Activated CD8-positive, alpha-beta memory T cell treated with anti-CD3 and anti-CD28 coated beads for 36 hours (primary cell): ENCODE measurements at regions not wholly inside any gene's neighbourhood (a gene's known extent, or its start where the extent isn't known, plus 50 kb on each side); places are given as distances from the start of the nearest gene placed in this dataset.
"Not testable (repeated sequence)": the region's sequence is repeated elsewhere in the genome, so short reads cannot be mapped to it uniquely, and the experiment has no call there.

ENCODE experiments used
- CTCF ChIA-PET: fragments of 350-600 bp; sonication (Branson Sonifier 250); formaldehyde crosslinking; loops from one replicate; lab custom pipeline; 2021; ENCODE audit warnings: antibody characterized with exemption; lab: Charles Lee
- POLR2A ChIA-PET: fragments of 350-600 bp; sonication (Branson Sonifier 250); formaldehyde crosslinking; loops from one replicate; lab custom pipeline; 2021; ENCODE audit warnings: antibody characterized with exemption; lab: Charles Lee

DNA sequence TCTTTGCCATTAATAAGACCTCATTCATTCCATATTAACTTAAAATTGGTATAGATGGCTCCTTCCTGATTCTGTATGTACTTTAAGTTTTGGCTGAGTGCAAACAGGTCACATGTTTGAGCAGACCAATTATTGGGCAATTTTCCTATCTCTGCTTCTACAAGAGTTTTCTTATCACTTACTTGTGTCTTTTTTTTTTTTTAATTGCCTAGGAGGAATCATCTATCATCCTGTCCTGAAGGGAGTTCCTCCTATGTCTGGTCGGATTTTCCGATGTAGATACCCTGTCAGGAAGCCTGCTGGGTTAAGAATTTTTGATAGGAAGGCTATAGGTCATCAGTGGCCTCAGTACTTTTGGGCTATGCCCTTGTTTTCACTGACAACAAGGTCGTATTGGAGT lies 268.0 kb downstream of the RPS4Y2 start:
- ChIA-PET CTCF (no interaction called here), POLR2A (no interaction called here)

DNA sequence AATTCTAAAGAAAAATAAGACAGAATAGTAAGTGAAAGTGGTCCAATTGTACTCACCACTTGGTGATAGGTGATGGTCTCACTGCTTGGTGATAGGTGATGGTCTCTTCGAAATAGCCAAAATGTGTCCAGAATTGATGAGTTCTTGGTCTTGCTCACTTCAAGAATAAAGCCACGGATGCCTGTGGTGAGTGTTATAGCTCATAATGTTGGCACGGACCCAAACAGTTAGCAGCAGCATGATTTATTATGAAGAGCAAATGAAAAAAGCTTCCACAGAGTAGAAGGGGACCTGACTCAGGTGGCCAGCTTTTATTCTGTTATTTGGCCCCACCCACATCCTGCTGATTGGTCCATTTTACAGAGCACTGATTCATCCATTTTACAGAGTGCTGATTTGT lies 272.6 kb downstream of the RPS4Y2 start:
- CTCF ChIA-PET = no interaction called here
- POLR2A ChIA-PET = no interaction called here

DNA sequence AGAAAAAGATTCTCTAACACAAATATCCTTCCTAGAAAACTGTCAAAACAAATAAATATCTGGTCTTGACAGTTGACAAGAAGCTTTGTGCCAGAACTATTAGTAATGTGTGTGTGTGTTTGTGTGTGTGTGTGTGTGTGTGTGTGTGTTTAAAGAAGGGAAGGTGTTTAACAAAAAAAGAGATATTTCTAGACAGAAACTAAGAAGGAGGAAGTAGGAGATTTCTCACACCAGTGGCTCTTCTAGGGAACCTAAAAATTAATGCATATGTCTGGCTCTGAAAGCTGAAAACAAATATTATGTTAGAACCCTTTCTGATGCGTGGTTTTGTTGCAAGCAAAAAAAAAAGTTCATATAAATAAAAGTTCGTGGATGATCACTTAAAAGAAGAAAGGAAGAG lies 277.5 kb downstream of the RPS4Y2 start:
- POLR2A ChIA-PET = no interaction called here
- CTCF ChIA-PET = no interaction called here

DNA sequence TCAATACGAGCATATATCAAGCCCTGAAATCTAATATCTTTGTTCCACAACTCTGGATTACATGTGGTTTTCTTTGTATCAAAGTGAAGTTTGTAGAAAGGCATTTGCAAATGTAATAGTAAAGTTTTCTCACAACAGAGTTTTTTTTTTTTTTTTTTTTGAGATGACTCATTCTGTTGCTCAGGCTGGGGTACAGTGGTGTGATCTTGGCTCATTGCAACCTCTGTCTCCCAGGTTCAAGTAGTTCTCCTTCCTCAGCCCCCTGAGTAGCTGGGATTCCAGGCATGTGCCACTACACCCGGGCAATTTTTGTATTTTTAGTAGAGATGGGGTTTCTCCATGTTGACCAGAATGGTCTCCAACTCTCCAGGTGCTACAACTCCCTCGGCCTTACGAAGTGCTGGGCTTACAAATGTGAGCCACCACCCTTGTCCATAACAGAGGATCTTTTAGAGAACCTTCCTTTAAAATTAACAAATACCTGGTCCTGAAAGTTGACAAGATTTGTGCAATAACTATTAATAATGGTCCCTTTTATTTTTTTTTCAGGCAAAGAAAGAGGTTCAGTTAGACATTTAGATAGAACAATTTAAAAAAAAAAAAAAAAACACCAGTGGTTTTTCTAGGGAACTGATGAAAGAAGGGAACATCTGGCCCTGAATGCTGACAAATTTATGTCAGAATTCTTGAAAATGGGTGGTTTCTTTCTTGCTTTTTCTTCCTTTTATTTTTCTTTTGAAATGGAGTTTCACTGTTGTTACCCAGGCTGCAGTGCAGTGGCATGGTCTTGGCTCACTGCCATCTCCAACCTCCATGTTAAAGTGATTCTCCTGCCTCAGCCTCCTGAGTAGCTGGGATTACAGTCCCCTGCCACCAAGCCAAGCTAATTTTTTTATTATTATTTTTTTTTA lies 278.5 kb downstream of the RPS4Y2 start:
- CTCF ChIA-PET = no interaction called here
- POLR2A ChIA-PET = no interaction called here

DNA sequence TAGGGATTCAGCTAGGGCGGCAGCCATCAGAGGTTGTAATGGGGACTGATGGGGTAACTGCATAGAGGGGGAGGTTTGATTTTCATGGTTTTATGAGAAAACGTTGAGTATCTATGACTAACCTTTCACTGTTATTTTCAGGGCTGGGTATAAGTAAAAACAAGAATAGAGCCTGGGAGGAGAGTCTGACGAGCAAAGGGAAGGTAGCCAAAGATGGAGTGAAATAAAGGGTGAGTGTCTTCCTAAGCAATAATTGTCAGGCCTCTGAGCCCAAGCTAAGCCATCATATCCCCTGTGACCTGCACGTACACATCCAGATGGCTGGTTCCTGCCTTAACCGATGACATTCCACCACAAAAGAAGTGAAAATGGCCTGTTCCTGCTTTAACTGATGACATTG lies 281.5 kb downstream of the RPS4Y2 start:
- POLR2A ChIA-PET, CTCF ChIA-PET: not testable (repeated sequence)

DNA sequence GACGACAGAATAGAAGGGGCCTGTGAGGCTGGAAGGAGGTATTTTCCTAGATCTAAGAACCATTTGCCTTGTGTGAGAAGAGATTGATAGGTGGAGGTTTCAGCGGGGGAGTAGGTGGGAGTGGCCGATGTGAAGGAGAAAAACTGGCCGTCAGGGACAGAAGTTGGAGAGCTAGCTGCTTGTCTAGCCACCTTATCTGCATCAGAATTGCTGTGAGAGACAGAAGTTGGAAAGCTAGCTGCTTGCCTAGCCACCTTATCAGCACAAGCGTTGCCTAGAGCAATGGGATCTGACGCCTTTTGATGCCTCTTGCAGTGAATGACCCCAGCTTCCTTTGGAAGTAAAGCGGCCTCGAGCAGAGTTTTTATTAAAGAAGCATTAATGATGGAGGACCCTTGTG lies 283.9 kb downstream of the RPS4Y2 start:
- POLR2A ChIA-PET = no interaction called here

DNA sequence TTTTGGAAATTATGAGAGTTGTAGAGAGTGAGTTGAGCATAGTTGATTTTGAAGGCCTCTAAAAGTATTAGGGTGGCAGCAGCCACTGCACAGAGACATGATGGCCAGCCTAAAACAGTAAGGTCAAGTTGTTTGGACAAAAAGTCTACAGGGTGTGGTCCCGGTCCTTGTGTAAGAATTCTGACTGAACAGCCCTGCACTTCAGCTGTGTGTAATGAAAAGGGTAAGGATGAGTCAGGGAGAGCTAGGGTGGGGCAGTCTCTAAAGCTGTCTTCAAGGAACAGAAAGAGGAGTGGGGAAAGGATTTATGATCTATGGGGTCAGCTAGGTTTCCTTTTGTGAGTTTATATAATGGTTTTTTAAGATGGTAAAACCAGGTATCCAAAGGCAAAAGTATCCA lies 284.8 kb downstream of the RPS4Y2 start:
- CTCF ChIA-PET, POLR2A ChIA-PET: not testable (repeated sequence)

More for the DNA sequence above, 283.9 kb downstream of the RPS4Y2 start:
- CTCF ChIA-PET = no interaction called here

DNA sequence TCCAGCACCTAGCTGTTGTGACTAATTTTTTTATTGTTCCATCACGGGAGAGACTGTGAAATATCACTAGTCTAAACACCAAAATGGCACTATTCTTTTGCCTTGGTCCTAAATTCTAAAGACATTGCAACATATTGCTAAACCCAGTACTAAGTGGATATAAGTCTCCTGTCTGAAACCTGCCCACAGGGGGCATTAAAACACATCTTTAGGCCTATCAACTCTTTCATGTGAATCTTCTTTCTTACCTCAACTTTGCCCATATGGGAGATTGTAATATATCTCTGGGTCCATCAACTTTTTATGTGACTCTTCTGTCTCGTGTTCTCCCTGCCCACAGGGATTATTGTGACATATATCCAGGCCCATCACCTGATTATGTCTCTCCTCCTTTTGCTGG lies 317.2 kb downstream of the RPS4Y2 start:
- POLR2A ChIA-PET = no interaction called here
- CTCF ChIA-PET = no interaction called here

DNA sequence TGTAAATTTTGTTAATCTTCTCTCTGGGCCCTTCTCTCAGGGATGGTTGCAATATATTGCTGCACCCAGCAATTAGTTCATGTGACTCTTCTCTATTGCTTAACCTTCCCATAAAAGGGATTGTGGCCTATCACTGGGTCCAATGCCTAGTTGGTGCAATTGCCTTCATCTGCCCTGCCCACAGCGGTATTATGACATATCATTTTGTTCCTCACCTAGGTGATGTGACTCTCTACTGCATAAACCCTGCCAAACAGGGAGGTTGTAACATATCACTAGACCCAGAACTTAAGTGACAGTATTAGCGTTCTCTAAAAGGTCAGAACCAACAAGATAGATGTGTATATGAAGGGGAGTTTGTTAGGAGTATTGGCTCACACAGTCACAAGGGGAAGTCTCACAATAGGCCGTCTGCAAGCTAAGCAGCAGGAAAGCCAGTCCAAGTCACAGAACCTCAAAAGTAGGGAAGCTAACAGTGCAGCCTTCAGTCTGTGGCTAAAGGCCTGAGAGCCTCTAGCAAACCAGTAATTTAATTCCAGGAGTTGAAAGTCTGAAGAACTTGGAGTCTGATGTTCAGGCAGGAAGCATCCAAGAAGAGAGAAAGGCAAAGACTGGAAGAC lies 317.8 kb downstream of the RPS4Y2 start:
- ChIA-PET POLR2A (no interaction called here), CTCF (no interaction called here)

DNA sequence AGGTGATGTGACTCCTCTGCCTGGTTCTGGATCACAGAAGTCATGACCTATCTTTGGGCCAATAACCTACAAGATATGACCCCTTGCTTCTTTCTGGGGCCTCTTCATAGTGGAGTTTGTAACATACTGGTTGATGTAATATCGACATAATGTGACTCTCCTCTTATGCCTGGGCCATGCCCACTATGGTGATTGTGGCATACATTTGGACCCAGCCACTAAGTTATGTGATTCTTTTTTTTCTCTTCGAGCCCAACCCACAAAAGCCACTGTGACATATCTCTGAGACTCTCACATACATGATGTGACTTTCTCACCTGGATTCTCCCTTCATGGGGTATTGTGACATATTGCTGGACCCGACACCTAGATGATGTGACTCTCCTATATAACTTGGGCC lies 319.8 kb downstream of the RPS4Y2 start:
- CTCF ChIA-PET = no interaction called here
- POLR2A ChIA-PET = no interaction called here

DNA sequence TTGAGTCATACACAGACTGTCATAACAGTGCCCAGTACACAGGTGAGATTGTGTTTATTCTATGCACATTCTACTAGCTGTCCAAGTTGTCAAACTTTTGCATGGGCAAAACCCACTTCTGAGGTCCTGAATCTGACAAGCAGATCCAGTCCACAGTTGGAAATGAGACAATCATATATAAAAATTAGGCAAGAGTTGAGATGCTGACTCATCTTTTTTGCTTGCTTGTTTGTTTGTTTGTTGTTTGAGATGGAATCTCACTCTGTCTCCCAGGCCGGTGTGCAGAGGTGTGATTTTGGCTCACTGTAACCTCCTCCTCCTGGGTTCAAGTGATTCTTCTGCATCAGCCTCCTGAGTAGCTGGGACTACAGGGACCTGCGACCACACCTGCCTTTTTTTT lies 323.8 kb downstream of the RPS4Y2 start:
- ChIA-PET POLR2A (no interaction called here), CTCF (no interaction called here)

DNA sequence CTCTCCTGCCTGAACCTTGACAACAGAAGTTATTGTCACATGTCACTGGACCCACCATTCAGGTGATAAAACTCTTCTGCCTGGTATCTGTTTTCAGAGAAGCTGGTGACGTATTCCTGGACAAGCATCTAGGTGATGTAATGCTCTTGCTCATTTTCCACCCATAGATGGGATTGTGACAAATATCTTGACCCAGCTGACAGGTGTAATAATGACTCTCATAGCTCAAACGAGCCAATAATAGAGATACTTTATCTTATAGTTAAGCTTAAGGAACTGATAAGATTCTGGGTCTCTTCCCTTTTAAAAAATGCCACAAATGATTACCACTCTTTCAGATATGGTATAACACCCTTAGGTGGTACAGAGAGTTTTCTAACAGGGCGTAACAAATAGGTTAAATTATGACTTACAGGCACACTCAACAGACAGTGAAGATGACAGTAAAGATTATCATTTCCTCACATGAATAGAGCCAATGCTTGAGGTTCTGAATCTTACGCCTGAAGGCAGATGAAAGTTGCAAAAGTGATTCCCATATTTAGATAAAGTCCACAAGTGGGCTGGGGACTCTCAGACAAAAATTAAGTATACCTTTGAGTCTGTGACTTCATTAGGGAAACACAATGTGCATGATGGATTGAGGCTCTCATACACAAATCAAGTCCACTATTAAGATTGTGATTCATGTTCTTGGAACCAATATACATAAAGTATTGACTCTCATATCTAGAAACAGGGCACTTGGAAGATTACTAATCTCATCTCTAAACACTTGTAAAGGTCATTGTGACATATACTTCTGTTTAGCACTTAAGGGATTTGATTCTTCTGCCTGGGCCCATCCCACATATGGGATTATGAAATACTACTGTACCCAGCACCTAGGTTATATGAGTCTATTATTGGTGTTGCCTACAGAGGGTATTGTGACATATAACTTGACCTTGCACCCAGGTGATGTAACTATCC lies 326.0 kb downstream of the RPS4Y2 start:
- CTCF ChIA-PET = no interaction called here
- POLR2A ChIA-PET = no interaction called here

DNA sequence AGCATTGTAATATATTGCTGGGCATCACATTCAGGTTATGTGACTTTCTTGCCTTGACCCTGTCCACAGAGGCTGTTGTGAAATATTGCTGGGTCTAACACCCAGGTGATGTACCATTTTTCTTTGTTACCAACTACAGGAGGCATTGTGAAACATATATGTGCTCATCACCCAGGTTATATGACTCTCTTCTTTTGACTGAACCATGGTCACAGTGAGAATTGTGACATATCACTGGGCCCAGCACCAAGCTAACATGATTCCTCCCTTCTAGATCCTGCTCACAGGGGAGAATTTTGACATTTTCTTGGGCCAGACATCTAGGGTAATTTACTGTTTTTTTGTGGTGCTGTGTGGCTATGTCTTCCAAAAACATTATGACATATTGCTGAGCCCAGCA lies 326.7 kb downstream of the RPS4Y2 start:
- POLR2A ChIA-PET = no interaction called here
- CTCF ChIA-PET = no interaction called here

DNA sequence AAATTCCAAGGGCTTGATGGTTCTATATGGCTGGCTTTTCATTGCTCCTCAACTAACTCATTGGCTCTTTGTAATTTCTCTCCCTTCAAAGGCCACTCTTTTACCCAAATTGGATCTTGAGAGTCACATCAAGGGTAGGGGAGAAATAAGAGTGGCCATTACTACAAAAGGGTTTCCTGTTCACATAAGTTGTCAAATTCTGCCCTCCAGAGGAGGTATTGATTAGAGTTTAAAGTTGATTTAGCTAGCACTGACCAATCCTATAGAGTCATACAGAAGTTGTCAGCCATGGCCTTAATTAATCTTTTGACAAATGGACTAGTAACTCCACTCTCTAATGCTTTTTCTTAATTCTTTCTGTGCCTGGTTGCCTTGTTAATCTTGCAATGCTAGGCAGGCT lies 336.0 kb downstream of the RPS4Y2 start:
- POLR2A ChIA-PET = no interaction called here

DNA sequence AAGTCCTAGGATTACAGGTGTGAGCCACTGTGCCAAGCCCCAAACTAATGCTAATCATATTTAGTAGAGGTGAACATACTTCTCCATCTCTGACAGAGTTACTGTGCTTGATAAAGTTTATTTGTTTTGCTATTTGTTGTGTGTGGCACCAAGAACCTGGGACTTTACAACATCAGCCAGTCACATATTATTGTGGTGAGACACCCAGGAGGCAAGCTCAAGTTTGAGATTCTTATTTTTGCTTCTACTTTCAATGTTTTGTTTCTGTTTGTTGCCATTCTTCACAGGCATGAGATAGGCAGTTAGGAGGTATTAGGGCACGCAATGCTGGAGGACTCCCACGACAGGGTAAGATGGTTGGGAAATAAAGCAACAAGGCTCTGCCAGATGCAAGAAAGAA lies 346.6 kb downstream of the RPS4Y2 start:
- ChIA-PET CTCF (no interaction called here), POLR2A (no interaction called here)

More for the DNA sequence above, 336.0 kb downstream of the RPS4Y2 start:
- CTCF ChIA-PET = no interaction called here

DNA sequence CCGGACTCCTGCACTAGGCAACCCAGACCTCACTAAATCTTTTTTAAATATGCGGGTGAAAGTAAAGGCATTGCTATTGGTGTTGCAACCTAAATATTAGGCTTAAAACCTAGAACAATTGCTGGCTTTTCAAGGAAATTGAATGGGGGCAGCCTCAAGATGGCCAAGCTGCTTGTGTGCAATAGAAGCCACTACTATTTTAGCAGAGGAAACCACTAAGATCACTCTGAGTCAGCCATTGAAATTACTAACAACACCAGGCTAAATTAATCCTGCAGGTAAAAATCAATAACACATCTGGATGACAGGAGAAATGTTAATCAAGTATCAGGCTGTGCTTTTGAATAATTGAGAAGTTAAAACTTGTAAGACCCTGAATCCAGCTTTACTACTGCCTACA lies 348.0 kb downstream of the RPS4Y2 start:
- CTCF ChIA-PET = no interaction called here
- POLR2A ChIA-PET = no interaction called here

DNA sequence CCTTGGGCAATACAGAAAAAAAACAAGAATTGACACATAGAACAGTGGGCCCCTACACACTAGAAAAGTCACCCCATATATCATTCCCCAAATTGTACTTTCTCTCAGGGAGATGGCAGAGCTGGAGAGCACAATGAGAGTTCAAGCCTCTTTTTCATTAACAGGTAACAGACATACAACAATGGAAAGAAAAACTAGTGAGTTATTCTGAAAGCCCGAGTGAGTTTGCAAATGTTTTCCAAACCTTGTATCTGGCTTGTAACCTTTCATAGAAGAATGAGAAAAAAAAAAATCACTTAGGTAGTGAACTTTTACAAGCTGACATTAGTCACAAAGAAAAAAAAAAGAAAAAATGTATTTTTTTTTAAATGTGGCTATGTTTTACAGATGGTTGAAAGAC lies 349.6 kb downstream of the RPS4Y2 start:
- POLR2A ChIA-PET = no interaction called here
- CTCF ChIA-PET = no interaction called here

DNA sequence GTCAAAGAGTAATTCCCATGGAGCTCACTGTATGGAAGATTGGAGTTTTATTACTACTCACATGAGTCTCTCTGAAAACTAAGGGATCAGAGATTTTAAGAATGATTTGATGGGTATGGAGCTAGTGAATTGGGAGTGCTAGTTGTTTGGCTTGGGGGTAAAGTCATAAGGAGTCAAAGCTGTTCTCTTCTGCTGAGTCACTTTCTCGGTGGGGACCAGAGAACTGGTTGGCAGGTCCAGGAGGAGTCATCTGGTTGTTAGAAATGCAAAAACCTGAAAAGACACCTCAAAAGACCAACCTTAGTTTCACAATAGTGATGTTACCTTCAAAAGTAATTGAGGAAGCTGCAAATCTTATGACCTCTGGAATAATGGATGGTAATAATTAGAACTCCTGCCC lies 355.4 kb downstream of the RPS4Y2 start:
- ChIA-PET POLR2A (no interaction called here), CTCF (no interaction called here)

DNA sequence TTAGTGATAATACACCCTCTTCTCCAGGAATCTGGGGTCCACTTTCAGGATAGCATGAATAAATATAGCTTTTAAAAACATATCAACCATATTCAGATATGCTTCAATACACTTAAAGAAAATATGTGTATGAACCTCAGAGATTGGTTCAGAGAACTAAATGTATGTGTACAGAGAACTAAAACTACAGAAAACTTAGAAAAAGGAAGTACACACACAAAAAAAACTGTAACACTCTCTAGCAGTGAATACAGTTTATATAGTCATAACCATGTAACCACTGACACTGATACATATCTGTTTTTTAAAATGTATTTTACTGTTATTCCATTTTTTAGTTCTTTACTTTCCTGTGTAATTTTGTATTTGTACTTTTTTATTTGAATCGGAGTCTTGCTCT lies 365.2 kb downstream of the RPS4Y2 start:
- CTCF ChIA-PET = no interaction called here
- POLR2A ChIA-PET = no interaction called here

DNA sequence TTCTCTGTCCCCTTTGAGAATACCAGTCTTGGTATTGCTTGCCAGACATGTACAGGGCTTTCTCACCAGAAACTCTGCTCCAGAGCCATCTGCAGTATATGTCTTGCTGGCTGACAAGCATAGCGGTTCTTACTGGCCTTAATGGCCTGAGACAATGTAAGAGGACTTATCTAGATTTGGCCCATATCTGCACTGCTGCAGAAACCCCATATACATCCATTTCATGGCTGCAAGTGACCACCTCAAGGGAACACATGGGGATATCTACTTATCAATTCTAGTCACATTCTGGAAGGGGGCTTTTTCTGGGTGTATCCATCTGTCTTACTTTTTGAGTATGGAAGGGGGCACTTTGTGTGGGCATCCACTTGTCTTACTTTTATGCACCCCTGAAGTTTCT lies 375.5 kb upstream of the RBMY1B start:
- CTCF ChIA-PET = no interaction called here
- POLR2A ChIA-PET = no interaction called here
